Common myeloid progenitor, CD34-positive (primary cell): ENCODE measurements at regions not wholly inside any gene's neighbourhood (a gene's known extent, or its start where the extent isn't known, plus 50 kb on each side); places are given as distances from the start of the nearest gene placed in this dataset.

Experiments used
- CTCF ChIA-PET: fragments of 350-600 bp; sonication (Branson Sonifier 250); formaldehyde crosslinking; loops from one replicate; lab custom pipeline; 2021; ENCODE audit warnings: antibody characterized with exemption; lab: Charles Lee
- POLR2A ChIA-PET: fragments of 350-600 bp; sonication (Branson Sonifier 250); formaldehyde crosslinking; loops from one replicate; lab custom pipeline; 2021; ENCODE audit warnings: antibody characterized with exemption; lab: Charles Lee
- DNase-seq, 3 donors: peaks; one replicate each; pipeline versions ENCODE4 v3.0.0 to v3.0.0-alpha.2; 2013
- H3K27ac ChIP-seq, 2 experiments: 1 replicate in 1 of 2; 2 replicates in 1 of 2; pipeline ENCODE4 v1.7.0; 2013; ENCODE audit warnings: inconsistent platforms in 2 of 2, low read length in 2 of 2, mild to moderate bottlenecking in 2 of 2, low read depth in 1 of 2, moderate library complexity in 1 of 2; ENCODE audit not compliant: severe bottlenecking in 2 of 2, insufficient read depth in 1 of 2, poor library complexity in 1 of 2
- H3K27me3 ChIP-seq, 5 experiments: replicated peaks in 2 of 5; 1 replicate in 3 of 5; 2 replicates in 2 of 5; pipeline versions ENCODE4 v1.6.1 to v1.7.0; 2013; ENCODE audit warnings: low read length in 4 of 5, mild to moderate bottlenecking in 2 of 5, moderate library complexity in 2 of 5, inconsistent platforms in 1 of 5; ENCODE audit not compliant: insufficient read depth in 5 of 5, control insufficient read depth in 4 of 5
- H3K36me3 ChIP-seq, 4 experiments: 1 replicate in 2 of 4; 2 replicates in 2 of 4; pipeline versions ENCODE4 v1.6.1 to v1.7.0; 2013; ENCODE audit warnings: low read length in 3 of 4, control low read depth in 1 of 4, mild to moderate bottlenecking in 1 of 4; ENCODE audit not compliant: control insufficient read depth in 4 of 4, insufficient read depth in 4 of 4
- H3K4me1 ChIP-seq, 4 experiments: 1 replicate in 3 of 4; 2 replicates in 1 of 4; pipeline versions ENCODE4 v1.6.1 to v1.7.1; 2013; ENCODE audit warnings: low read length in 3 of 4, mild to moderate bottlenecking in 3 of 4, control low read depth in 1 of 4, inconsistent platforms in 1 of 4, moderate library complexity in 1 of 4; ENCODE audit not compliant: control insufficient read depth in 4 of 4, insufficient read depth in 4 of 4; ENCODE audit errors: control extremely low read depth in 1 of 4
- H3K4me3 ChIP-seq, 7 experiments: 1 replicate in 4 of 7; 2 replicates in 3 of 7; pipeline versions ENCODE4 v1.5.1 to v1.7.0; 2013; ENCODE audit warnings: mild to moderate bottlenecking in 7 of 7, low read length in 6 of 7, moderate library complexity in 6 of 7, inconsistent platforms in 2 of 7, low read depth in 2 of 7, control low read depth in 1 of 7; ENCODE audit not compliant: insufficient read depth in 4 of 7, control insufficient read depth in 1 of 7; ENCODE audit errors: extremely low read depth in 1 of 7
- H3K9me3 ChIP-seq, 5 experiments: 1 replicate in 4 of 5; 2 replicates in 1 of 5; pipeline versions ENCODE4 v1.6.1 to v1.7.1; 2013; ENCODE audit warnings: low read length in 4 of 5, mild to moderate bottlenecking in 2 of 5, inconsistent platforms in 1 of 5, low read depth in 1 of 5, moderate library complexity in 1 of 5; ENCODE audit not compliant: control insufficient read depth in 4 of 5, insufficient read depth in 2 of 5; ENCODE audit errors: control extremely low read depth in 1 of 5
- WGBS: methylation state at CpG from one replicate; pipeline ENCODE4 v1.1.5; 2013; ENCODE audit not compliant: insufficient coverage; 5-methylcytosine and 5-hydroxymethylcytosine counted together

- CTCF ChIA-PET: interaction anchor here (0.8 to 2.4 kb wide), 6 partner anchors 9 to 206 kb away, joined by 3 to 12 read pairs (median 4); no protein-coding TSS in a partner anchor
- Histone ChIP-seq H3K36me3 (no peaks in the 10 kb centered on the region), H3K27ac (no peak overlapping the region), H3K9me3 (no peaks in the 10 kb centered on the region), H3K27me3 (peaks cover 0 to 2% (median 0%) of the 10 kb centered on the region in 5 experiments), H3K4me3 (no peak overlapping the region), H3K4me1 (peaks cover 5 to 26% (median 21%) of the 10 kb centered on the region in 4 experiments)
- POLR2A ChIA-PET: interaction anchor here (0.7 kb wide), 1 partner anchor 89 kb away, joined by 4 read pairs; no protein-coding TSS in a partner anchor
- no peak for DNase-seq
- no CpG with 5 or more reads among the region's 3 CpGs for WGBS
Measured at GRCh38 chr10:78305311-78305710, 271.6 kb downstream of the RPS24 start.

GRCh38 chr10:78306358-78306757 is 272.7 kb downstream of the RPS24 start:
- no peak overlapping the region for H3K4me3 ChIP-seq
- CTCF ChIA-PET: interaction anchor here (0.8 to 2.4 kb wide), 4 partner anchors 8 to 205 kb away, joined by 3 to 12 read pairs (median 3); no protein-coding TSS in a partner anchor
- H3K9me3 ChIP-seq: no peaks in the 10 kb centered on the region
- H3K36me3 ChIP-seq: no peaks in the 10 kb centered on the region
- H3K4me1 ChIP-seq: peaks cover 5 to 25% (median 20%) of the 10 kb centered on the region in 4 experiments
- no peak for DNase-seq
- H3K27me3 ChIP-seq: peaks cover 0 to 2% (median 0%) of the 10 kb centered on the region in 5 experiments
- no peak overlapping the region for H3K27ac ChIP-seq
- 92% methylated on average over 4 of the region's 5 CpGs for WGBS
- POLR2A ChIA-PET: no interaction called here

- ChIA-PET POLR2A (no interaction called here), CTCF (no interaction called here)
- no peak for DNase-seq
- no peak overlapping the region for H3K27ac ChIP-seq
- no CpG with 5 or more reads among the region's 1 CpG for WGBS
- H3K27me3 ChIP-seq: peaks cover 0 to 2% (median 0%) of the 10 kb centered on the region in 5 experiments
- H3K36me3 ChIP-seq: no peaks in the 10 kb centered on the region
- peaks cover 0 to 12% (median 9%) of the 10 kb centered on the region in 4 experiments for H3K4me1 ChIP-seq
- H3K4me3 ChIP-seq: no peak overlapping the region
- H3K9me3 ChIP-seq: no peaks in the 10 kb centered on the region
Measured at GRCh38 chr10:78307576-78307975, 273.9 kb downstream of the RPS24 start.

- ChIA-PET CTCF (no interaction called here), POLR2A (no interaction called here)
- WGBS: 97% methylated on average over 7 of the region's 15 CpGs
- DNase-seq: no peak
- Histone ChIP-seq H3K9me3 (no peaks in the 10 kb centered on the region), H3K27me3 (peaks cover 0 to 2% (median 0%) of the 10 kb centered on the region in 5 experiments), H3K27ac (no peak overlapping the region), H3K36me3 (no peaks in the 10 kb centered on the region), H3K4me1 (no peaks in the 10 kb centered on the region), H3K4me3 (no peak overlapping the region)
Measured at GRCh38 chr10:78309536-78310237, 276.0 kb downstream of the RPS24 start.

- Histone ChIP-seq H3K27ac (no peak overlapping the region), H3K4me1 (no peaks in the 10 kb centered on the region), H3K36me3 (no peaks in the 10 kb centered on the region), H3K4me3 (no peak overlapping the region), H3K9me3 (no peaks in the 10 kb centered on the region), H3K27me3 (peaks cover 0 to 2% (median 0%) of the 10 kb centered on the region in 5 experiments)
- CTCF ChIA-PET: interaction anchor here (0.8 to 0.9 kb wide), 2 partner anchors 78 to 99 kb away, joined by 4 read pairs; no protein-coding TSS in a partner anchor
- no peak for DNase-seq
- WGBS: 100% methylated on average over 2 of the region's 2 CpGs
- POLR2A ChIA-PET: interaction anchor here (0.6 kb wide), 1 partner anchor 8 kb away, joined by 3 read pairs; no protein-coding TSS in a partner anchor
Measured at GRCh38 chr10:78310481-78311080, 276.9 kb downstream of the RPS24 start.

- DNase-seq: no peak
- Histone ChIP-seq H3K4me3 (no peak overlapping the region), H3K36me3 (no peaks in the 10 kb centered on the region), H3K9me3 (no peaks in the 10 kb centered on the region), H3K4me1 (no peaks in the 10 kb centered on the region), H3K27ac (no peak overlapping the region), H3K27me3 (no peaks in the 10 kb centered on the region)
- ChIA-PET CTCF (interaction anchor here (0.9 kb wide), 1 partner anchor 16 kb away, joined by 4 read pairs; no protein-coding TSS in a partner anchor), POLR2A (no interaction called here)
- WGBS: 96% methylated on average over 8 of the region's 9 CpGs
Measured at GRCh38 chr10:78312197-78313047, 278.8 kb downstream of the RPS24 start.
